Right lobe of liver (tissue), 4 donors: ENCODE measurements at regions not wholly inside any gene's neighbourhood (a gene's known extent, or its start where the extent isn't known, plus 50 kb on each side); places are given as distances from the start of the nearest gene placed in this dataset.

ENCODE experiments used
- CTCF ChIP-seq, 4 donors: fragments of 200-600 bp in 3 of 4; fragments of 450-650 bp in 1 of 4; IDR thresholded peaks; one replicate each; pipeline versions ENCODE4 v1.5.1 to v1.8.0; 2016 to 2022; ENCODE audit warnings: antibody characterized with exemption in 4 of 4, mild to moderate bottlenecking in 2 of 4
- POLR2A ChIP-seq: fragments of 450-650 bp; IDR thresholded peaks from one replicate; pipeline ENCODE4 v1.6.1; 2017; ENCODE audit warnings: antibody characterized with exemption, mild to moderate bottlenecking
- donor health status: DM: no; HTN: no; CAD: no.
- donor health status: DM: no; HTN: no; CAD: no.
- donor health status: DM: no; HTN: yes; CAD: no.

DNA sequence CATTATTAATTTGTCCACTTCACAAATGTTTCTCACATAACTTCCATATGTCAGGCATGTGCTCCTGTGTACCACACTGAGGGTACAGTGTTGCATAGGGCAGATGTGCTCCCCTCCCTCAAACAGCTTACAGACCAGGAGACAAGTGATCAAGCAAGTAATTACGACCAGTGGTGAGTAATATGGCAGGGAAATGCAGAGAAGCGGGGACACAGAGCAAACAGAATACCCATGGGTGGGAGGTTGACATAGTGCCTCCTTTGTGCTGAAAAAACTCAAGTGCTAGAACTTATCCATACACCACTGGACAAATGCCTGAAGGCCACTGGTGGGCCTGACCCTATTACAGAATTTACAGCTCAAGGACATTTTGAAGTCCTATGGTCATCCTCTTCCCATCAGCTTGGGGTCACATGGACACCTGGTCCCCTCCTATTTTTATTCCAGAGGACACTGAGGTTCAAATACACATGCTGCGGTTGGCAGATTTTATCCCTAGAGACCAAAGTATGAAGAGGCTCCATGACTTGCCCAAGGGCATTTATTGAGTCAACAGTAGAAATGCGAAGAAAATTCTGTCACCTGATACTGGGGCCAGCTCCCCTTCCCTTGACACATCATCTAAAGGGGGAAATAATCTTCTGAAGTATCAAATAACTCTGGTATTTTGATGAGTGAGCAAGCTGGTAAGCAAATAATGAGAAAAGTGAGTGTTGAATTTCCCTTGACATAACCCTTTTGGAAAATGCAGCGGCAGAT is 116.6 kb downstream of the QRSL1 start:
- no peak for TF ChIP-seq CTCF (IDR thresholded peaks at IDR 0.05)
- no peak for TF ChIP-seq POLR2A
